ENCODE measurements at regions not wholly inside any gene's neighbourhood (a gene's known extent, or its start where the extent isn't known, plus 50 kb on each side); places are given as distances from the start of the nearest gene placed in this dataset.
"Not testable (repeated sequence)": the region's sequence is repeated elsewhere in the genome, so short reads cannot be mapped to it uniquely, and the experiment has no call there.

DNA sequence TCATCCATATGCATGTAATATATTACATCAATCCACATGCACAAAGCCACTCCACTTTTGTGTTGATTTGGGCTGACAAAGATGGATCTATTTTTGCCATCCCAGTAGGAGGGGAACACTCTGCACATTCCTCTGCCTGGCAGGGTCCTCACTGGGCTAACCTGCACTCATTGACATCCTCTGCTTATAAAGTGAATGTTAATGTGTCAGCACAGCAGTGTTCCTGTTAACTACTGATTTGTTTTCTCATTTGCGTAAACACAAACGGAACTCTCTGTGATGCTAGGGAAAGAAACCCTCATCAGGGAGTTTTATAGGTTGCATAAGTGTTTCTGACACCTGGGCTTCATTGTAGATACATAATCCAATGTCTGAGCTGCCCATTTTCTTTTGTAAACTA lies 826.0 kb downstream of the RAB28 start:
- no peaks in the 10 kb centered on the region for H3K36me3 ChIP-seq (ENCODE audit: control insufficient read depth, insufficient read depth, low read length)
- H3K4me1 ChIP-seq (ENCODE audit: control insufficient read depth, insufficient read depth, low read length, poor library complexity, severe bottlenecking), result no peaks in the 10 kb centered on the region
- no peak overlapping the region for H3K27ac ChIP-seq (ENCODE audit: low read depth, low read length, severe bottlenecking)
- no peak overlapping the region for H3K4me3 ChIP-seq (ENCODE audit: extremely low read depth, insufficient read depth, low read length, poor library complexity, severe bottlenecking)
- 75% methylated on average over 2 of the region's 2 CpGs; no CpG with 5 or more reads in 1 of the 2 experiments for WGBS, 2 experiments (ENCODE audit: insufficient coverage in 2 of 2)
- peaks cover 5% of the 10 kb centered on the region for H3K9me3 ChIP-seq (ENCODE audit: control insufficient read depth, low read length)

DNA sequence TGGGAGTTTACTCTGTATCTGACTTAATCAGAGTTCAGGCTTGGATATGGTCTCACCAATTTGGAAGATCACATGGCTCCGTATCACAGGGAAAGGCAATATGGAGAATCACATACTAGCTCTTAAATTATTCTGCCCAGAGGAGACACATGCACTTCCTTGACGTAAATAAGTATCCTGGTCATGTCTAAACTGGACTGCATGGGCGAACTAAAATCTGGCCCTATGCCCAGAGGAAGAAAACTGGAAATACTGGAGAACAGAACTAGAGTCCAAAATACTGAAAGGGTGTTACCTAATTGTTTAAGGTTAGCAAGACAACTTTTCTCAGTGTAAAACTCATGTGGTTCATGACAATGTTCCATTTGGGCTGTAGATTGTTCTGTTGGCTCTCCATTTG lies 832.3 kb downstream of the RAB28 start:
- H3K9me3 ChIP-seq (ENCODE audit: control insufficient read depth, low read length), result no peaks in the 10 kb centered on the region
- H3K36me3 ChIP-seq (ENCODE audit: control insufficient read depth, insufficient read depth, low read length), result no peaks in the 10 kb centered on the region
- H3K4me3 ChIP-seq (ENCODE audit: extremely low read depth, insufficient read depth, low read length, poor library complexity, severe bottlenecking), result no peak overlapping the region
- H3K27ac ChIP-seq (ENCODE audit: low read depth, low read length, severe bottlenecking), result no peak overlapping the region
- 82 to 88% methylated on average over 1 to 3 of the region's 3 CpGs for WGBS, 2 experiments (ENCODE audit: insufficient coverage in 2 of 2)
- no peaks in the 10 kb centered on the region for H3K4me1 ChIP-seq (ENCODE audit: control insufficient read depth, insufficient read depth, low read length, poor library complexity, severe bottlenecking)

DNA sequence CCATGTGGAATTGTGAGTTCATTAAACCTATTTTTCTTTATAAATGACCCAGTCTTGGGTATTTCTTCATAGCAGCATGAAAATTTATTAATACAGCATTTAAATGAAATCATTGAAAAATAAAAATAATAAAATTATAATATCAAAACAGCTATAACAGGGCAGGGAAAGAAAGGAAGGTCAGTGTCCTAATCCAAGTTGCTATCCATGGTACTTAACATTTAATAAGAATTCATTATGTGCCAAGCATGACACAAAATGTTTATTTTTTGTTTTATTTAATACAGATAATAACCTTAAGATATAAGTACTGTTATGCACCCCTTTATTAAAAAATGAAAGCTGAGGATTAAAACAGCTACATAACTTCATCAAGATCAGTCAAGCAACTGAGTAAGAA lies 838.4 kb downstream of the RAB28 start:
- no peaks in the 10 kb centered on the region for H3K4me1 ChIP-seq (ENCODE audit: control insufficient read depth, insufficient read depth, low read length, poor library complexity, severe bottlenecking)
- no peak overlapping the region for H3K27ac ChIP-seq (ENCODE audit: low read depth, low read length, severe bottlenecking)
- no peak overlapping the region for H3K4me3 ChIP-seq (ENCODE audit: extremely low read depth, insufficient read depth, low read length, poor library complexity, severe bottlenecking)
- no peaks in the 10 kb centered on the region for H3K36me3 ChIP-seq (ENCODE audit: control insufficient read depth, insufficient read depth, low read length)
- no peaks in the 10 kb centered on the region for H3K9me3 ChIP-seq (ENCODE audit: control insufficient read depth, low read length)

DNA sequence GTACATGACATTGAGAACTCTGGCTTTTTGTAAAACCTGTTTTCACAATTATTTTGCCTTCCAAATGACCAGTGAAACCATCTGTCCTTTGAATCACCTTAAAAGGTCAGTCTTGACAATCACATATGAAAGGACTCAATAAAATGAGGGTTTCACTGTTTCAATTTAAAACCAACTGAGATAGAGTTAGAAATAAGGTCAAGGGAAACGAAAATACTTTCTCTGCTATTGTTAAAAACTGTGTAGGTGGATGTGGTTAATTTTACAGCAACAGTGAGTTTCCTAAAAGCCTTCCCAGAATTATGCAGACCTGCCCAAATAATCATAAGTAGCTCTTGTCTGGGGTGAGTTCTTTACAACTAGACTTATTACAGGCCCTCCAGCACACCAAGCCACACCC lies 839.9 kb downstream of the RAB28 start:
- 75% methylated on average over 1 of the region's 1 CpG; no CpG with 5 or more reads in 1 of the 2 experiments for WGBS, 2 experiments (ENCODE audit: insufficient coverage in 2 of 2)
- no peaks in the 10 kb centered on the region for H3K36me3 ChIP-seq (ENCODE audit: control insufficient read depth, insufficient read depth, low read length)
- no peaks in the 10 kb centered on the region for H3K9me3 ChIP-seq (ENCODE audit: control insufficient read depth, low read length)
- H3K27ac ChIP-seq (ENCODE audit: low read depth, low read length, severe bottlenecking), result no peak overlapping the region
- no peak overlapping the region for H3K4me3 ChIP-seq (ENCODE audit: extremely low read depth, insufficient read depth, low read length, poor library complexity, severe bottlenecking)
- H3K4me1 ChIP-seq (ENCODE audit: control insufficient read depth, insufficient read depth, low read length, poor library complexity, severe bottlenecking), result no peaks in the 10 kb centered on the region

DNA sequence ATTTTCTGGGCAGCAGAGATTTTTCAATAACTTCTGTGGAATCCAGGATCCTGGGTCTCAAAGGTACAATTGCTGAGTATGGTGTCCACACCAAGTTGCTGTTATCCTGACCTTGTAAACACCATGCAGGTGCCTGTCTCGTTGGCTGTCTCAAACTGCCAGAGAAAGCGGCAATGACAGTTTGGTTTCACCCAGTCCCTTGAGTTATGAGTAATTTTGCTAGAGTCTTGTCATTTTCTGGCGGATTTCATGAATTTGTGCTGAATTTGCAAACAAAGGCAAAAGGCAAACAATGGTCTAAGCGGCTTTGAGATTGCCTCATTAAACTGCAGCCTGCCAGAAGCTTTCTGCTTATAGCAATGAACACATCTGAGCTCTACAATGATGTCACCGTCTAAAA lies 847.9 kb downstream of the RAB28 start:
- Histone ChIP-seq H3K27ac (ENCODE audit: low read depth, low read length, severe bottlenecking) (no peak overlapping the region), H3K36me3 (ENCODE audit: control insufficient read depth, insufficient read depth, low read length) (no peaks in the 10 kb centered on the region), H3K4me1 (ENCODE audit: control insufficient read depth, insufficient read depth, low read length, poor library complexity, severe bottlenecking) (no peaks in the 10 kb centered on the region), H3K4me3 (ENCODE audit: extremely low read depth, insufficient read depth, low read length, poor library complexity, severe bottlenecking) (no peak overlapping the region), H3K9me3 (ENCODE audit: control insufficient read depth, low read length) (peaks cover 4% of the 10 kb centered on the region)
- 82 to 92% methylated on average over 4 of the region's 5 CpGs for WGBS, 2 experiments (ENCODE audit: insufficient coverage in 2 of 2)

DNA sequence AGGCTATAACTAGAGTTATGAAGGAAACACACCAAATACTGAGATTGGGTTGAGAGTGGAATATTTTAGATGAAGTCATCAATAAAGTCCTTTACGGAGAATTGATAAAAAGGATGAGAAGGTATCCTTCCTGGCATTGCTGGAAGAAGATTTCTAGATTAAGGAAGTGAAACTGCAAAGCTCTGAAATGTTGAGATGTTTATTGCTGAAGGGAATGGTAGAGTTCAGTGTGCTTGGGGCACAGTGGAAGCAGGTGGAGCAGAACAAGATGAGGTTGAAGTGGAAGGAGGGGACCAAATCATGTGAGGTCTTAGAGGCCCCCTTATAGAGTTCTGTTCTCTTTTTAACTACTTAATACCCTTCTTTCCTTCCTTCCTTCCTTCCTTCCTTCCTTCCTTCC lies 848.5 kb downstream of the RAB28 start:
- 63 to 100% methylated on average over 1 of the region's 1 CpG for WGBS, 2 experiments (ENCODE audit: insufficient coverage in 2 of 2)
- Histone ChIP-seq H3K4me3 (ENCODE audit: extremely low read depth, insufficient read depth, low read length, poor library complexity, severe bottlenecking) (no peak overlapping the region), H3K4me1 (ENCODE audit: control insufficient read depth, insufficient read depth, low read length, poor library complexity, severe bottlenecking) (no peaks in the 10 kb centered on the region), H3K9me3 (ENCODE audit: control insufficient read depth, low read length) (peaks cover 4% of the 10 kb centered on the region), H3K27ac (ENCODE audit: low read depth, low read length, severe bottlenecking) (no peak overlapping the region), H3K36me3 (ENCODE audit: control insufficient read depth, insufficient read depth, low read length) (no peaks in the 10 kb centered on the region)

DNA sequence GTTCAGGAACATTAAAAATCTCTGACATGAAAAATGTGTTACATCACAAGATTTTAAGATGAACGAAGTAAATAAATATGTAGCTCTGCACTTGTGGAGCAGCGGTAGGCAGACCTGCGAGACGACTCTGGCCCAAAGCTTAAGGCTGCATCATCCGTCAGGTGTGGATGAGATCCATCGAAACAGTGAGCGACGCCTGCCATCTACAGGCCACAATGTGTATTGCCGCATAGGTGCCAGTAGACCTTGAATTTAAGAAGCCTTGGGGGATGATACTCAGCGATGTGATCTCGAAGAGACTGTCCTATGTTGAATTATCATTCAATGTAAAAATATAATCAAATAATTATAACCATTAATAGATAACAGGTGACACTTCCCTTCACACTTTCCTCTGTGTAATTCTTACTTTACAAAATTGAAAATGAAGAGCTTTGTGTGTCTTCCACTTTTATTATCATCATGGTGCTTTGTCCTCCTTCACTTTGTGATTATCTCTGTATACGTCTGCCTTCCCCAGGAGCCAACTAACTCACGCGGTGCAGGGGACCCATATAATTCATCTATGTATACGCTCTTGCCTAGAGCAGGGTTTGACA lies 851.0 kb downstream of the RAB28 start:
- no peaks in the 10 kb centered on the region for H3K4me1 ChIP-seq (ENCODE audit: control insufficient read depth, insufficient read depth, low read length, poor library complexity, severe bottlenecking)
- no peak overlapping the region for H3K4me3 ChIP-seq (ENCODE audit: extremely low read depth, insufficient read depth, low read length, poor library complexity, severe bottlenecking)
- no peaks in the 10 kb centered on the region for H3K36me3 ChIP-seq (ENCODE audit: control insufficient read depth, insufficient read depth, low read length)
- peaks cover 4% of the 10 kb centered on the region for H3K9me3 ChIP-seq (ENCODE audit: control insufficient read depth, low read length)
- WGBS, 2 experiments (ENCODE audit: insufficient coverage in 2 of 2), result 6 to 13% methylated on average over 9 to 11 of the region's 15 CpGs
- no peak overlapping the region for H3K27ac ChIP-seq (ENCODE audit: low read depth, low read length, severe bottlenecking)

DNA sequence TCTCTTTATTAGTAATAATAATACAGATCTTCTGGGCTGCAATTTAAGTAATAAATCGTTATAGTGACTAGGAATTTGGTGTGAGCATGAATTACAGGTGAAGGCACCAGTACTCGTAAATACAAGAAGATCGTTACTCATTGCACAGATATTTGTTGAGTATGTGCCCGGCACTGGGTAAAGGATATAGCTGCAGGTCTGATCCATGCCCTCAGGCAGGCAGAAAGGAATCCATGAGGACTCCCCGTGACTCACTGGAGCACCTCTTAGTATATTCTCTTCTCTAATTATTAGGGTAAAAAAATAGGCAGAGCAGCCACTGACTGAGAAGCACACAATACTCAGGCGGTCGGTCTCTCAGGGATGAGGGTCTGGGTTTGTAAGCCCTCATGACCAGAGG lies 868.3 kb downstream of the RAB28 start:
- H3K9me3 ChIP-seq (ENCODE audit: control insufficient read depth, low read length), result no peaks in the 10 kb centered on the region
- H3K36me3 ChIP-seq (ENCODE audit: control insufficient read depth, insufficient read depth, low read length), result no peaks in the 10 kb centered on the region
- H3K27ac ChIP-seq (ENCODE audit: low read depth, low read length, severe bottlenecking), result no peak overlapping the region
- no peaks in the 10 kb centered on the region for H3K4me1 ChIP-seq (ENCODE audit: control insufficient read depth, insufficient read depth, low read length, poor library complexity, severe bottlenecking)
- H3K4me3 ChIP-seq (ENCODE audit: extremely low read depth, insufficient read depth, low read length, poor library complexity, severe bottlenecking), result no peak overlapping the region
- 89% methylated on average over 3 to 5 of the region's 7 CpGs for WGBS, 2 experiments (ENCODE audit: insufficient coverage in 2 of 2)

DNA sequence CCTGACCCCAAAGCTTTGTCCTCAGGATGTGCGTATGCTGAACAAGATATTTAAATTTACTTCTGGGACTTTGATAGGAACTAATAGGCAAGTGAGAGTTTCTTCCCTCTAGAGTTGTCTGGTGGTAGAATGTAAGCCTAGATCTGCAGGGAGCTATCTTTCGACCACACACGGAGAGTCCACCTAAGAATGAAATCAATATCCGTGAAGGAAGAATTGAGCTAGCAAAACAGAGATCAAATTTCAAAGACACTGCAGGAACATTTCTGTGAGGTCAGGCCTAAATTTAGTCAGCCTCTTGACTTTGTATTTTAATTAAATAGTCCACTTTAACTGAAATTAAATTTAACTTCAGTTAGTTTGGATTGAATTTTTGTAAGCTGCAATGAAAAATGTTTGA lies 871.3 kb downstream of the RAB28 start:
- Histone ChIP-seq H3K4me1 (ENCODE audit: control insufficient read depth, insufficient read depth, low read length, poor library complexity, severe bottlenecking) (no peaks in the 10 kb centered on the region), H3K36me3 (ENCODE audit: control insufficient read depth, insufficient read depth, low read length) (no peaks in the 10 kb centered on the region), H3K9me3 (ENCODE audit: control insufficient read depth, low read length) (no peaks in the 10 kb centered on the region), H3K4me3 (ENCODE audit: extremely low read depth, insufficient read depth, low read length, poor library complexity, severe bottlenecking) (no peak overlapping the region), H3K27ac (ENCODE audit: low read depth, low read length, severe bottlenecking) (no peak overlapping the region)
- 67 to 78% methylated on average over 3 to 4 of the region's 4 CpGs for WGBS, 2 experiments (ENCODE audit: insufficient coverage in 2 of 2)

DNA sequence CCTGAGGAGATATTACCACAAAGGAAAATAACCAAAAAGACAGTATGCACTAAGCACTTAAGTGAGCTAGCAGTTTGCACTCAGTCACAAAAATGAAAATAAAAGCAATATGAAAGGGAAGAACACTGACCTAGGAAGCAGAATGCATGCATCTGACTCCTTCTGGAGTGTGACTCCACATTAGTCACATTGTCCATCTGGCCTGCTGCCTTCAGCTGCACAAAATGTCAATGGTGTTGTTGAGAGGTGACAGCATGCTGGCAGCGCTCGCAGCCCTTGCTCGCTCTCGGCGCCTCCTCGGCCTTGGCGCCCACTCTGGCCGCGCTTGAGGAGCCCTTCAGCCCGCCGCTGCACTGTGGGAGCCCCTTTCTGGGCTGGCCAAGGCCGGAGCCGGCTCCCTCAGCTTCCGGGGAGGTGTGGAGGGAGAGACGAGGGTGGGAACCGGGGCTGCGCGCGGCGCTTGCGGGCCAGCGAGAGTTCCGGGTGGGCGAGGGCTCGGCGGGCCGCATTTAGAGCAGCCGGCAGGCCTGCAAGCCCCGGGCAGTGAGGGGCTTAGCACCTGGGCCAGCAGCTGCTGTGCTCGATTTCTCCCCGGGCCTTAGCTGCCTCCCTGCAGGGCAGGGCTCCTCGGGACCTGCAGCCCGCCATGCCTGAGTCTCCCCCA lies 874.8 kb downstream of the RAB28 start:
- not testable (repeated sequence) for H3K4me3 ChIP-seq (ENCODE audit: extremely low read depth, insufficient read depth, low read length, poor library complexity, severe bottlenecking); H3K9me3 ChIP-seq (ENCODE audit: control insufficient read depth, low read length); H3K36me3 ChIP-seq (ENCODE audit: control insufficient read depth, insufficient read depth, low read length); H3K4me1 ChIP-seq (ENCODE audit: control insufficient read depth, insufficient read depth, low read length, poor library complexity, severe bottlenecking); H3K27ac ChIP-seq (ENCODE audit: low read depth, low read length, severe bottlenecking)
- 97 to 100% methylated on average over 9 to 15 of the region's 33 CpGs for WGBS, 2 experiments (ENCODE audit: insufficient coverage in 2 of 2)

DNA sequence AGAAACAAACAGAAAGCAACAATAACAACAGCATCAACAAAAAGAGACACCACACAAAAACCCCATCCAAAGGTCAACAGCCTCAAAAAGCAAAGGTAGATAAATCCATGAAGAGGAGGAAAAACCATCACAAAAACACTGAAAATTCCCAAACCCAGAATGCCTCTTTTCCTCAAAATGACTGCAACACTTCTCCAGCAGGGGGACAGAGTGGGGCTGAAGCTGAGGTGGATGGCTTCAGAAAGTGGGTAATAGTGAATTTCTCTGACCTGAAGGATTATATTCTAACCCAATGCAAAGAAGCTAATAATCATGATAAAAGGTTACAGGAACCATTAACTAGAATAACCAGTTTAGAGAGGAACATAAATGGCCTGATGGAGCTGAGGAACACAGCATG lies 888.2 kb downstream of the RAB28 start:
- no peak overlapping the region for H3K4me3 ChIP-seq (ENCODE audit: extremely low read depth, insufficient read depth, low read length, poor library complexity, severe bottlenecking)
- H3K4me1 ChIP-seq (ENCODE audit: control insufficient read depth, insufficient read depth, low read length, poor library complexity, severe bottlenecking), result no peaks in the 10 kb centered on the region
- H3K27ac ChIP-seq (ENCODE audit: low read depth, low read length, severe bottlenecking), result no peak overlapping the region
- H3K36me3 ChIP-seq (ENCODE audit: control insufficient read depth, insufficient read depth, low read length), result no peaks in the 10 kb centered on the region
- no peaks in the 10 kb centered on the region for H3K9me3 ChIP-seq (ENCODE audit: control insufficient read depth, low read length)
